ENCODE measurements at regions not wholly inside any gene's neighbourhood (a gene's known extent, or its start where the extent isn't known, plus 50 kb on each side); places are given as distances from the start of the nearest gene placed in this dataset.

DNA sequence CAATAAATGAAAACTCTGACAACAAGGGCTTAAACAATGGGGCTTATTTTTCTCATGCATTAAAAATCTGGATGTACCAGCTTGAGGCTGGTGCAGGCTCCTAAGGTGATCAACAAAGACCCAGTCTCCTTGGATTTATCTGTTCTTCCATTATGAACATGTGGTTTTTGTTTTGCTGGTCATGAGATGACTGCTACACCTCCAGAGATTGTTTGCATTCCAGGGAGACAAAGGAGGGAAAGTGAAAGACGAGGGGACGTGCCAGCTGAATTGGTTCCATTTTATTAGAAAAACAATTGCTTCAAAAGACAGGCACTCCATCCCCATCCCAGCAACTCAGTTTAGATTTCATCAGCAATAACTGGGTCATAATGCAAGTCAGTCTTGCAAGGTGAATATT is 90.9 kb upstream of the KCNK1 start:
- Histone ChIP-seq H3K4me3 (replicated peaks; ENCODE audit: insufficient read depth, low read length) (no peak overlapping the region), H3K27me3 (ENCODE audit: insufficient read depth, poor library complexity, severe bottlenecking) (peaks cover 6% of the 10 kb centered on the region), H3K27ac (replicated peaks) (no peak overlapping the region)
- DNase-seq (ENCODE audit: low read depth in 1 of 2, low spot score in 1 of 2), result no peak
- no peak for TF ChIP-seq GABPA (IDR thresholded peaks at IDR 0.05; ENCODE audit: low read depth)
- TF ChIP-seq, protein P1, sequence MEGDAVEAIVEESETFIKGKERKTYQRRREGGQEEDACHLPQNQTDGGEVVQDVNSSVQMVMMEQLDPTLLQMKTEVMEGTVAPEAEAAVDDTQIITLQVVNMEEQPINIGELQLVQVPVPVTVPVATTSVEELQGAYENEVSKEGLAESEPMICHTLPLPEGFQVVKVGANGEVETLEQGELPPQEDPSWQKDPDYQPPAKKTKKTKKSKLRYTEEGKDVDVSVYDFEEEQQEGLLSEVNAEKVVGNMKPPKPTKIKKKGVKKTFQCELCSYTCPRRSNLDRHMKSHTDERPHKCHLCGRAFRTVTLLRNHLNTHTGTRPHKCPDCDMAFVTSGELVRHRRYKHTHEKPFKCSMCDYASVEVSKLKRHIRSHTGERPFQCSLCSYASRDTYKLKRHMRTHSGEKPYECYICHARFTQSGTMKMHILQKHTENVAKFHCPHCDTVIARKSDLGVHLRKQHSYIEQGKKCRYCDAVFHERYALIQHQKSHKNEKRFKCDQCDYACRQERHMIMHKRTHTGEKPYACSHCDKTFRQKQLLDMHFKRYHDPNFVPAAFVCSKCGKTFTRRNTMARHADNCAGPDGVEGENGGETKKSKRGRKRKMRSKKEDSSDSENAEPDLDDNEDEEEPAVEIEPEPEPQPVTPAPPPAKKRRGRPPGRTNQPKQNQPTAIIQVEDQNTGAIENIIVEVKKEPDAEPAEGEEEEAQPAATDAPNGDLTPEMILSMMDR (IDR thresholded peaks at IDR 0.05; ENCODE audit: insufficient read depth, low read length), result no peak

DNA sequence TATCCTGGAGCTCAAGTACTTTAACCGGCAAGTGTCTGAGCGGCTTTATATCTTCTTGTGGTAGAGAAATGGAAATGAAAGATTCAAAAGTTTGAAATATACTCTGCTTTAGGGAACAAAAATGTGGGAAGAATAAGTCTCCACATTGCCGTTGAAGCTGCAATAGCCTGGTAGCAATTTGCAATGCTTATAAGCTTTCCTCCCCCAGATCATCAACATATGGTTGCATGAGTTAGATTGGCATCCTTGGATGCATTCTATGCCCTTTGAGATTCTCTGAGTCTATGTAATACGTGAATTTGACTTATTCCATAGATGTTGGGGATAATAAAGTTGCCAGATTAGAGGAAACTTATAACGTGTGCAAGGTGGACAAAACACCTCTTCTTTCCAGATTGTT is 86.1 kb upstream of the KCNK1 start:
- Histone ChIP-seq H3K27me3 (ENCODE audit: insufficient read depth, poor library complexity, severe bottlenecking) (peaks cover 6% of the 10 kb centered on the region), H3K4me3 (replicated peaks; ENCODE audit: insufficient read depth, low read length) (no peak overlapping the region), H3K27ac (replicated peaks) (no peak overlapping the region)
- TF ChIP-seq SPI1 (IDR thresholded peaks at IDR 0.05; ENCODE audit: borderline replicate concordance, low read depth) (no peak), GABPA (IDR thresholded peaks at IDR 0.05; ENCODE audit: low read depth) (no peak)
- DNase-seq (ENCODE audit: low read depth in 1 of 2, low spot score in 1 of 2), result no peak

DNA sequence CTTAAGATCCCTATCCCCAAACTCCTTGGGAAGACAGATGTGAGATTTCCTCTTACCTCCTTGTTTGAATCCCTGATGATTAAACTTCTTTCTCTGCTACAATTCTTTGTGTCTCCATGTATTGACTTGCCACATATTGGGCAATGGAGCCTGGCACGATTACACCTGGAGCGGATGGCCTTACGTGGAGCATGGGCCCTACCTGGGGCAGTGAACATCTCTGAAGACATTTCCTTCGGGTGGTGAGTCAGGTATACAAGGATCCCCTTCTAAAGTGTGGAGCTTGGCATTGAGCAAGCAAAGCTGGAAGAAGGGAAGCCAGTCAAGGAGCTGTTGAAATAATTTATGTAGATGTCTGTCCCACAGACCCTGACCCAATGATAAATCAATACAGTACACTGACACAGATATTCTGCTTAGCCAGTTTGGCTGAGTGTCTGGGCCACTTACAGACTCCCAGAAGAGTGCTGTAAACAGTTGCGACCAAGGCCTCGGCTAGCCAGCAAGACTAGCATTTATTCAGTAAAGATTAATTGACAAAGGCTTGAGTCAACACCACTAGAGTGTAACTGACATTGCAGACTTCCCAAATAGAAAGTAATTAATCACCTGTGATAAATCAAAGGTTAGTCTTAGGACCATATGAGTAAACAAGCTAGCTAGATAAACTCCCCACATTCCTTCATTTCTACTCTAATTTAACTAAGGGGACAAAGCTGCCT is 83.1 kb upstream of the KCNK1 start:
- no peak for DNase-seq (ENCODE audit: low read depth in 1 of 2, low spot score in 1 of 2)
- TF ChIP-seq POLR2AphosphoS5 (IDR thresholded peaks at IDR 0.05; ENCODE audit: low read depth) (no peak), SPI1 (IDR thresholded peaks at IDR 0.05; ENCODE audit: borderline replicate concordance, low read depth) (no peak), GABPA (IDR thresholded peaks at IDR 0.05; ENCODE audit: low read depth) (no peak)
- TF ChIP-seq, protein P1 (IDR thresholded peaks at IDR 0.05; ENCODE audit: insufficient read depth, low read length), result no peak
- TF ChIP-seq, protein P2, sequence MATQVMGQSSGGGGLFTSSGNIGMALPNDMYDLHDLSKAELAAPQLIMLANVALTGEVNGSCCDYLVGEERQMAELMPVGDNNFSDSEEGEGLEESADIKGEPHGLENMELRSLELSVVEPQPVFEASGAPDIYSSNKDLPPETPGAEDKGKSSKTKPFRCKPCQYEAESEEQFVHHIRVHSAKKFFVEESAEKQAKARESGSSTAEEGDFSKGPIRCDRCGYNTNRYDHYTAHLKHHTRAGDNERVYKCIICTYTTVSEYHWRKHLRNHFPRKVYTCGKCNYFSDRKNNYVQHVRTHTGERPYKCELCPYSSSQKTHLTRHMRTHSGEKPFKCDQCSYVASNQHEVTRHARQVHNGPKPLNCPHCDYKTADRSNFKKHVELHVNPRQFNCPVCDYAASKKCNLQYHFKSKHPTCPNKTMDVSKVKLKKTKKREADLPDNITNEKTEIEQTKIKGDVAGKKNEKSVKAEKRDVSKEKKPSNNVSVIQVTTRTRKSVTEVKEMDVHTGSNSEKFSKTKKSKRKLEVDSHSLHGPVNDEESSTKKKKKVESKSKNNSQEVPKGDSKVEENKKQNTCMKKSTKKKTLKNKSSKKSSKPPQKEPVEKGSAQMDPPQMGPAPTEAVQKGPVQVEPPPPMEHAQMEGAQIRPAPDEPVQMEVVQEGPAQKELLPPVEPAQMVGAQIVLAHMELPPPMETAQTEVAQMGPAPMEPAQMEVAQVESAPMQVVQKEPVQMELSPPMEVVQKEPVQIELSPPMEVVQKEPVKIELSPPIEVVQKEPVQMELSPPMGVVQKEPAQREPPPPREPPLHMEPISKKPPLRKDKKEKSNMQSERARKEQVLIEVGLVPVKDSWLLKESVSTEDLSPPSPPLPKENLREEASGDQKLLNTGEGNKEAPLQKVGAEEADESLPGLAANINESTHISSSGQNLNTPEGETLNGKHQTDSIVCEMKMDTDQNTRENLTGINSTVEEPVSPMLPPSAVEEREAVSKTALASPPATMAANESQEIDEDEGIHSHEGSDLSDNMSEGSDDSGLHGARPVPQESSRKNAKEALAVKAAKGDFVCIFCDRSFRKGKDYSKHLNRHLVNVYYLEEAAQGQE (IDR thresholded peaks at IDR 0.05; ENCODE audit: insufficient replicate concordance, low read depth), result no peak
- Histone ChIP-seq H3K27me3 (ENCODE audit: insufficient read depth, poor library complexity, severe bottlenecking) (peaks cover 5% of the 10 kb centered on the region), H3K27ac (replicated peaks) (no peak overlapping the region), H3K4me3 (replicated peaks; ENCODE audit: insufficient read depth, low read length) (no peak overlapping the region)

DNA sequence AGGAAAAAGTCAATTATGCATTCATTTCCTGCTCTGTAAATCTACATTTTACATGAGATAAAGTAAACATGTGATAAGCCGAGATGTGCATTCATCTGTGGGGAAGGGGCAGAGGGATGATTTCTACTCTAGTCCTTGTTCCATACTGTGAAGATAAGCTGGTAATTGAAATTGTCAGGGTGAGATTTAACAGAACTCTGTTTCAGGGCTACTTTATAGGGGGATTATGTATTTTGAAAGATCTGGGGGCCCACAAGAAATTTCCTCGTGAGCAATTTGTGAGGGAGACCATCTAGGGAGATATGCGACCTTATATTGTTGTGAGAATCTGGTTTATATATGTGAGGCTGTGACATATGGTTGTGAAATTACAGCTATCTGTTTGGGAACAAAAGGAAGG is 73.1 kb upstream of the KCNK1 start:
- TF ChIP-seq SPI1 (IDR thresholded peaks at IDR 0.05; ENCODE audit: borderline replicate concordance, low read depth) (no peak), POLR2AphosphoS5 (IDR thresholded peaks at IDR 0.05; ENCODE audit: low read depth) (no peak), GABPA (IDR thresholded peaks at IDR 0.05; ENCODE audit: low read depth) (no peak)
- TF ChIP-seq, protein P2 (IDR thresholded peaks at IDR 0.05; ENCODE audit: insufficient replicate concordance, low read depth), result no peak
- TF ChIP-seq, protein P1 (IDR thresholded peaks at IDR 0.05; ENCODE audit: insufficient read depth, low read length), result no peak

More for the DNA sequence above, 73.1 kb upstream of the KCNK1 start:
- H3K4me3 ChIP-seq (replicated peaks; ENCODE audit: insufficient read depth, low read length), result no peak overlapping the region
- H3K27ac ChIP-seq (replicated peaks), result no peak overlapping the region
- H3K27me3 ChIP-seq (ENCODE audit: insufficient read depth, poor library complexity, severe bottlenecking), result peaks cover 3% of the 10 kb centered on the region
- DNase-seq (ENCODE audit: low read depth in 1 of 2, low spot score in 1 of 2), result no peak
